IMR-90 (cell line): ENCODE measurements at regions not wholly inside any gene's neighbourhood (a gene's known extent, or its start where the extent isn't known, plus 50 kb on each side); places are given as distances from the start of the nearest gene placed in this dataset.
A peak's percentile ranks its signal among the peaks of the same experiment; 100 is the strongest.

Source experiments
- ATAC-seq: fragments of 200-7000 bp; cut with Tn5 transposase; 2 replicates; pipeline ENCODE4 v1.9.1; 2020; ENCODE audit warnings: low read depth, mild to moderate bottlenecking, moderate library complexity
- BruUV-seq: library from RNA; stranded (reverse); fragments of 400-500 nt; replicated peaks from 2 replicates; lab custom pipeline; 2021; lab: Mats Ljungman, UMichigan
- CTCF ChIA-PET: fragments of 300-600 bp; formaldehyde crosslinking; extraction: SDS; loops from one replicate; lab custom pipeline; 2021; ENCODE audit warnings: antibody characterized with exemption; lab: Yijun Ruan, JAX
- POLR2A ChIA-PET: fragments of 300-600 bp; sonication (Branson Sonifier 250); formaldehyde crosslinking; loops from one replicate; lab custom pipeline; 2022; ENCODE audit warnings: antibody characterized with exemption; ENCODE audit not compliant: unreplicated experiment; lab: Charles Lee
- DNase-seq: peaks from one replicate; pipeline ENCODE4 v3.0.0; 2013
- H2AFZ ChIP-seq: replicated peaks from 2 replicates; pipeline ENCODE3; 2013; ENCODE audit warnings: low read length, mild to moderate bottlenecking; ENCODE audit not compliant: poor library complexity
- H2AK5ac ChIP-seq: 2 replicates; pipeline ENCODE4 v1.6.1; 2013; ENCODE audit warnings: low read depth, low read length, inconsistent platforms
- H2AK9ac ChIP-seq: replicated peaks from 2 replicates; pipeline ENCODE3; 2013; ENCODE audit warnings: mild to moderate bottlenecking, low read depth, low read length, moderate library complexity; ENCODE audit not compliant: poor library complexity
- H2BK120ac ChIP-seq: 2 replicates; pipeline ENCODE4 v1.6.1; 2013; ENCODE audit warnings: low read depth, low read length, inconsistent platforms
- H2BK15ac ChIP-seq: 3 replicates; pipeline ENCODE4 v1.6.1; 2013; ENCODE audit warnings: low read depth, low read length, inconsistent platforms
- H2BK20ac ChIP-seq: 2 replicates; pipeline ENCODE4 v1.6.1; 2013; ENCODE audit warnings: low read depth, mild to moderate bottlenecking, inconsistent platforms, low read length, moderate library complexity
- H2BK5ac ChIP-seq: 2 replicates; pipeline ENCODE4 v1.6.1; 2013; ENCODE audit warnings: mild to moderate bottlenecking, low read depth, low read length, inconsistent platforms; ENCODE audit not compliant: poor library complexity, severe bottlenecking
- H3K14ac ChIP-seq: replicated peaks from 2 replicates; pipeline ENCODE4 v1.6.1; 2013; ENCODE audit warnings: low read depth, low read length, inconsistent platforms
- H3K18ac ChIP-seq: 2 replicates; pipeline ENCODE4 v1.6.1; 2013; ENCODE audit warnings: low read depth, low read length, control low read depth
- H3K23ac ChIP-seq: 2 replicates; pipeline ENCODE4 v1.6.1; 2013; ENCODE audit warnings: low read depth, low read length, inconsistent platforms
- H3K27ac ChIP-seq: 2 replicates; pipeline ENCODE4 v1.5.1; 2013; ENCODE audit warnings: mild to moderate bottlenecking, control low read depth, low read length; ENCODE audit not compliant: insufficient read depth
- H3K27me3 ChIP-seq: 2 replicates; pipeline ENCODE4 v1.6.1; 2013; ENCODE audit warnings: low read length; ENCODE audit not compliant: control insufficient read depth, insufficient read depth
- H3K36me3 ChIP-seq: 2 replicates; pipeline ENCODE4 v1.6.1; 2013; ENCODE audit warnings: low read length, mixed read lengths; ENCODE audit not compliant: control insufficient read depth, insufficient read depth
- H3K4ac ChIP-seq: 2 replicates; pipeline ENCODE4 v1.6.1; 2013; ENCODE audit warnings: low read depth, low read length, inconsistent platforms
- H3K4me1 ChIP-seq: 2 replicates; pipeline ENCODE4 v1.6.1; 2013; ENCODE audit warnings: low read length, mixed read lengths; ENCODE audit not compliant: control insufficient read depth, insufficient read depth
- H3K4me2 ChIP-seq: 2 replicates; pipeline ENCODE4 v1.6.1; 2013; ENCODE audit warnings: low read depth, mild to moderate bottlenecking, control low read depth, low read length, moderate library complexity
- H3K4me3 ChIP-seq: 2 replicates; pipeline ENCODE4 v1.5.1; 2013; ENCODE audit warnings: low read depth, mild to moderate bottlenecking, control low read depth, low read length, moderate library complexity; ENCODE audit not compliant: insufficient read depth
- H3K56ac ChIP-seq: 2 replicates; pipeline ENCODE4 v1.6.1; 2013; ENCODE audit warnings: low read length, inconsistent platforms; ENCODE audit not compliant: insufficient read depth; ENCODE audit errors: extremely low read depth
- H3K79me1 ChIP-seq, 2 experiments: 2 replicates each; pipeline ENCODE4 v1.6.1; 2013; ENCODE audit warnings: low read length in 2 of 2, inconsistent platforms in 1 of 2, low read depth in 1 of 2
- H3K9ac ChIP-seq: 2 replicates; pipeline ENCODE4 v1.6.1; 2013; ENCODE audit warnings: low read depth, low read length, control low read depth
- H3K9me1 ChIP-seq: 2 replicates; pipeline ENCODE4 v1.6.1; 2013; ENCODE audit warnings: low read length, inconsistent platforms; ENCODE audit not compliant: insufficient read depth
- H3K9me3 ChIP-seq: 2 replicates; pipeline ENCODE4 v1.6.1; 2013; ENCODE audit warnings: low read length; ENCODE audit not compliant: control insufficient read depth, insufficient read depth
- H4K20me1 ChIP-seq: 2 replicates; pipeline ENCODE4 v1.6.1; 2013; ENCODE audit warnings: low read length, inconsistent platforms; ENCODE audit not compliant: insufficient read depth
- H4K5ac ChIP-seq: 2 replicates; pipeline ENCODE4 v1.6.1; 2013; ENCODE audit warnings: mild to moderate bottlenecking, low read depth, low read length, control low read depth
- H4K8ac ChIP-seq, 2 experiments: 2 replicates each; pipeline ENCODE4 v1.6.1; 2013; ENCODE audit warnings: low read depth in 2 of 2, low read length in 2 of 2, control low read depth in 1 of 2, inconsistent platforms in 1 of 2
- H4K91ac ChIP-seq: 2 replicates; pipeline ENCODE4 v1.6.1; 2013; ENCODE audit warnings: low read depth, low read length, inconsistent platforms; ENCODE audit not compliant: insufficient read depth
- BHLHE40 ChIP-seq: fragments of 150-350 bp; IDR thresholded peaks from 2 replicates; pipeline ENCODE4 v1.6.1; 2016; ENCODE audit warnings: mild to moderate bottlenecking, low read depth, low read length
- CEBPB ChIP-seq: IDR thresholded peaks from 2 replicates; pipeline ENCODE4 v1.6.1; 2012; ENCODE audit warnings: low read depth, low read length, improper control_type of control experiment
- CHD1 ChIP-seq: IDR thresholded peaks from 2 replicates; pipeline ENCODE4 v1.6.1; 2012; ENCODE audit warnings: low read depth, low read length, improper control_type of control experiment
- MAFK ChIP-seq: IDR thresholded peaks from 2 replicates; pipeline ENCODE4 v1.6.1; 2012; ENCODE audit warnings: low read depth, low read length, improper control_type of control experiment
- MAZ ChIP-seq: IDR thresholded peaks from 2 replicates; pipeline ENCODE4 v1.6.1; 2012; ENCODE audit warnings: low read depth, mild to moderate bottlenecking, low read length, improper control_type of control experiment, moderate library complexity, borderline replicate concordance
- MXI1 ChIP-seq: IDR thresholded peaks from 2 replicates; pipeline ENCODE4 v1.6.1; 2012; ENCODE audit warnings: low read depth, mild to moderate bottlenecking, low read length, moderate library complexity, borderline replicate concordance
- RAD21 ChIP-seq: IDR thresholded peaks from 2 replicates; pipeline ENCODE4 v1.6.1; 2012; ENCODE audit warnings: low read length, improper control_type of control experiment
- WGBS, 2 experiments: methylation state at CpG; one replicate each; pipeline versions ENCODE4 v1.1.5 to v1.1.7; 2013; ENCODE audit warnings: missing lambda C conversion rate in 2 of 2; ENCODE audit not compliant: insufficient read length in 1 of 2; ENCODE audit errors: extremely low coverage in 2 of 2; 5-methylcytosine and 5-hydroxymethylcytosine counted together
- dilution Hi-C: fragments of 300-500 bp; cut with HindIII; formaldehyde crosslinking; loops from one replicate; pipeline ENCODE4 v1.14.3; 2018; ENCODE audit warnings: low sequenced_read_pairs; ENCODE audit not compliant: unreplicated experiment
- in situ Hi-C: fragments of 300-500 bp; cut with MboI; formaldehyde crosslinking; loops from 3 replicates; pipeline ENCODE4 v1.14.3; 2019; ENCODE audit warnings: low sequenced_read_pairs, inconsistent platforms, mixed read lengths
- intact Hi-C: fragments of 100-400 bp; cut with micrococcal nuclease; formaldehyde crosslinking; loops from 2 replicates; pipeline ENCODE4 v1.10.0; 2022
- TF ChIP-seq, protein P1 (sequence below): conservative IDR thresholded peaks from 2 replicates; pipeline ENCODE4 v1.5.1; 2012; ENCODE audit warnings: mild to moderate bottlenecking, low read depth, low read length, improper control_type of control experiment

DNA sequence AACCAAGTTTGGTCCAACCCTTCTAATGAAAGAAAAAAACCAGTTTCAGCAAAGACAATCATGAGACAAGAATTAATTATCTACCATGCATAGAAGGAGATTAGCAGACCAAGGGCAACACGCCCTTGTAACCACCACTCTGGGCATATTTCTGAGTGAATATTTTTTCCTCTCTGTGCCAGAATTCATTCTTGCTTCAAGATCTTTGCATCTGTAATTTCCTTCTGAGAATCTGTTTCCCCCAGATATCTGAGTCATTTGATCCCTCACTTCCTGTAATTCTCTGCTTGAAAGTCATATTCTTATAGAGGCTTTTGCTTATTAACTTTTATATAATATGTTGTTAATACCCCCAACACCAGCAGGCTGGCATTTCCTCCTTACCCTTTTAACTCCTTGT is 243.7 kb downstream of the SLC16A7 start:
- no peaks in the 10 kb centered on the region for H3K36me3 ChIP-seq
- dilution Hi-C loops = no loop called here
- no CpG with 5 or more reads among the region's 1 CpG for WGBS, 2 experiments

More for the DNA sequence above, 243.7 kb downstream of the SLC16A7 start:
- H3K27ac ChIP-seq = no peak overlapping the region
- no TSS peak for BruUV-seq
- no peaks in the 10 kb centered on the region for H3K9me3 ChIP-seq
- intact Hi-C loops = loop anchor here (10.0 kb wide), 1 partner anchor 395 kb away; no protein-coding TSS in a partner anchor
- ChIA-PET POLR2A (no interaction called here), CTCF (no interaction called here)
- no peaks in the 10 kb centered on the region for H4K20me1 ChIP-seq
- H2AFZ ChIP-seq = no peak overlapping the region
- H3K18ac ChIP-seq = no peak overlapping the region
- no peak overlapping the region for H3K4ac ChIP-seq
- no peaks in the 10 kb centered on the region for H3K79me1 ChIP-seq
- H3K14ac ChIP-seq = no peak overlapping the region
- no peak overlapping the region for H2AK5ac ChIP-seq
- no peak overlapping the region for H2BK20ac ChIP-seq
- no peak overlapping the region for H4K8ac ChIP-seq
- H3K9ac ChIP-seq = no peak overlapping the region
- H3K4me1 ChIP-seq = no peaks in the 10 kb centered on the region
- H3K27me3 ChIP-seq = no peaks in the 10 kb centered on the region
- H2BK5ac ChIP-seq = no peak overlapping the region
- DNase-seq = peak; percentile 38
- no peaks in the 10 kb centered on the region for H3K9me1 ChIP-seq
- H4K91ac ChIP-seq = no peak overlapping the region
- no peak overlapping the region for H2BK15ac ChIP-seq
- no peak overlapping the region for H3K23ac ChIP-seq
- H2BK120ac ChIP-seq = no peak overlapping the region
- H2AK9ac ChIP-seq = no peak overlapping the region
- in situ Hi-C loops = no loop called here
- no peak overlapping the region for H3K4me3 ChIP-seq
- no peak overlapping the region for H3K56ac ChIP-seq
- H3K4me2 ChIP-seq = no peak overlapping the region
- no peak for ATAC-seq
- H4K5ac ChIP-seq = no peak overlapping the region
- TF ChIP-seq MXI1 (no peak), RAD21 (no peak), MAZ (no peak), CEBPB (no peak), BHLHE40 (no peak), CHD1 (no peak), MAFK (no peak)
- TF ChIP-seq, protein P1, sequence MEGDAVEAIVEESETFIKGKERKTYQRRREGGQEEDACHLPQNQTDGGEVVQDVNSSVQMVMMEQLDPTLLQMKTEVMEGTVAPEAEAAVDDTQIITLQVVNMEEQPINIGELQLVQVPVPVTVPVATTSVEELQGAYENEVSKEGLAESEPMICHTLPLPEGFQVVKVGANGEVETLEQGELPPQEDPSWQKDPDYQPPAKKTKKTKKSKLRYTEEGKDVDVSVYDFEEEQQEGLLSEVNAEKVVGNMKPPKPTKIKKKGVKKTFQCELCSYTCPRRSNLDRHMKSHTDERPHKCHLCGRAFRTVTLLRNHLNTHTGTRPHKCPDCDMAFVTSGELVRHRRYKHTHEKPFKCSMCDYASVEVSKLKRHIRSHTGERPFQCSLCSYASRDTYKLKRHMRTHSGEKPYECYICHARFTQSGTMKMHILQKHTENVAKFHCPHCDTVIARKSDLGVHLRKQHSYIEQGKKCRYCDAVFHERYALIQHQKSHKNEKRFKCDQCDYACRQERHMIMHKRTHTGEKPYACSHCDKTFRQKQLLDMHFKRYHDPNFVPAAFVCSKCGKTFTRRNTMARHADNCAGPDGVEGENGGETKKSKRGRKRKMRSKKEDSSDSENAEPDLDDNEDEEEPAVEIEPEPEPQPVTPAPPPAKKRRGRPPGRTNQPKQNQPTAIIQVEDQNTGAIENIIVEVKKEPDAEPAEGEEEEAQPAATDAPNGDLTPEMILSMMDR = no peak
